ENCODE measurements at regions not wholly inside any gene's neighbourhood (a gene's known extent, or its start where the extent isn't known, plus 50 kb on each side); places are given as distances from the start of the nearest gene placed in this dataset.
A peak's percentile ranks its signal among the peaks of the same experiment; 100 is the strongest.

DNA sequence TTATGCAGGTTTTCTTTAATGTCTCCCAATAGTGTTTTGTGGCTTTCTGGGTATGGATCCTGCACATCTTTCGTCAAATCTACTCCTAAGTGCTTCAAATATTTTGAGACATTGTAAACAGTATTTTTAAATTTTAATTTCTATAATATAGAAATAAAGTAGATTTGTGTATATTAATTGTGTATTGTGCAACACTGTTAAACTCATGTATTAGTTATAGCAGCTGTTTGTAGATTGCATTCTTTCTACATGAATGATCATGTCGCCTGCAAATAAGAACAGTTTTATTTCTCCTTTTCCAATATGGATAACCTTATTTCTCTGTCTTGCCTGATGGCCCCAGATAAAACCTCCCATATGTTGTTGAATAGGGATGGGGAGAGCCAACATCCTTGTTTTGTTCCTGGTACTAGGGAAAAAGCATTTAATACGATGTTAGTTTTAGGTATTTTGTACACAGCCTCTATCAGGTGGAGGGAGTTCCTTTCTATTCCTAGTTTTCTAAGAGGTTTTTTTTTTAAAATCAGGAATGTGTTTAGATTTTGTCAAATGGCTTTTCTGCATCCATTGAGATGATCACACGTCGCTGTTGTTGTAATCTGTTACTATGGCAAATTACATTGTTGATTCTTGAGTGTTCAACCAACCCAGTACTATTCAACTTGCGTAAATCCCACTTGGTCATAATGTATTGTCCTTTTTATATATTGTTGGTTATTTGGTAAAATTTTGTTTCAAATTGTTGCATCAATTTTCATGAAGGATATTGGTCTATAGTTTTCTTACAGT, 71.1 kb upstream of the DGKG start:
- Mint-ChIP-seq H3K4me3 (no peak overlapping the region), H3K4me1 (no peaks in the 10 kb centered on the region), H3K27me3 (no peaks in the 10 kb centered on the region), H3K36me3 (ENCODE audit: low read depth) (no peaks in the 10 kb centered on the region), H3K9me3 (no peaks in the 10 kb centered on the region), H3K27ac (no peak overlapping the region)
- ChIA-PET CTCF (no interaction called here), POLR2A (no interaction called here)
- intact Hi-C loops (cut with micrococcal nuclease), result no loop called here
- TF ChIP-seq, protein P1, sequence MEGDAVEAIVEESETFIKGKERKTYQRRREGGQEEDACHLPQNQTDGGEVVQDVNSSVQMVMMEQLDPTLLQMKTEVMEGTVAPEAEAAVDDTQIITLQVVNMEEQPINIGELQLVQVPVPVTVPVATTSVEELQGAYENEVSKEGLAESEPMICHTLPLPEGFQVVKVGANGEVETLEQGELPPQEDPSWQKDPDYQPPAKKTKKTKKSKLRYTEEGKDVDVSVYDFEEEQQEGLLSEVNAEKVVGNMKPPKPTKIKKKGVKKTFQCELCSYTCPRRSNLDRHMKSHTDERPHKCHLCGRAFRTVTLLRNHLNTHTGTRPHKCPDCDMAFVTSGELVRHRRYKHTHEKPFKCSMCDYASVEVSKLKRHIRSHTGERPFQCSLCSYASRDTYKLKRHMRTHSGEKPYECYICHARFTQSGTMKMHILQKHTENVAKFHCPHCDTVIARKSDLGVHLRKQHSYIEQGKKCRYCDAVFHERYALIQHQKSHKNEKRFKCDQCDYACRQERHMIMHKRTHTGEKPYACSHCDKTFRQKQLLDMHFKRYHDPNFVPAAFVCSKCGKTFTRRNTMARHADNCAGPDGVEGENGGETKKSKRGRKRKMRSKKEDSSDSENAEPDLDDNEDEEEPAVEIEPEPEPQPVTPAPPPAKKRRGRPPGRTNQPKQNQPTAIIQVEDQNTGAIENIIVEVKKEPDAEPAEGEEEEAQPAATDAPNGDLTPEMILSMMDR (IDR thresholded peaks at IDR 0.05), result no peak
- no peak for ATAC-seq (ENCODE audit: low read depth)
- no peak for DNase-seq

DNA sequence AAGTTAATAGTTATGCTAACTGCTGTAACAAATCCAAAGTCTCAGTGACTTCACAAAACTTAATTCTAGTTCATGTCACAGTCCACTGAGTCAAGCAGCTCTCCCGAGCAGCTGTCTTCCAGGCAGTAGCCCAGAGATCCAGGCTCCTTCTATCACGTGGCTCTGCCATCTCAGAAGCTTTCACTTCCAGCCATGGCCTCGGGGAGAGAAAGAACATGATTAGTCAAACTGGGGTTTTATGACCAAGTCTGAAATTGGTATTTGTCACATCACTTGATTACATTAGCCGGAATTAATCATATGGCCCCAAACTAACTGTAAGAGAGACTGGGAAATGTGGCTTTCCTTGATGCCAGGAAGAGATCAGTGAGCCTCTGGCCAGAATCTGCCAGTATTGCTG, 70.2 kb upstream of the DGKG start:
- Mint-ChIP-seq H3K9me3 (no peaks in the 10 kb centered on the region), H3K27ac (no peak overlapping the region), H3K4me3 (no peak overlapping the region), H3K27me3 (no peaks in the 10 kb centered on the region), H3K4me1 (peaks cover 6% of the 10 kb centered on the region), H3K36me3 (ENCODE audit: low read depth) (no peaks in the 10 kb centered on the region)
- no peak for ATAC-seq (ENCODE audit: low read depth)
- POLR2A ChIA-PET, result no interaction called here
- DNase-seq, result no peak
- TF ChIP-seq, protein P1 (IDR thresholded peaks at IDR 0.05), result no peak
- CTCF ChIA-PET, result no interaction called here
- intact Hi-C loops (cut with micrococcal nuclease), result no loop called here

DNA sequence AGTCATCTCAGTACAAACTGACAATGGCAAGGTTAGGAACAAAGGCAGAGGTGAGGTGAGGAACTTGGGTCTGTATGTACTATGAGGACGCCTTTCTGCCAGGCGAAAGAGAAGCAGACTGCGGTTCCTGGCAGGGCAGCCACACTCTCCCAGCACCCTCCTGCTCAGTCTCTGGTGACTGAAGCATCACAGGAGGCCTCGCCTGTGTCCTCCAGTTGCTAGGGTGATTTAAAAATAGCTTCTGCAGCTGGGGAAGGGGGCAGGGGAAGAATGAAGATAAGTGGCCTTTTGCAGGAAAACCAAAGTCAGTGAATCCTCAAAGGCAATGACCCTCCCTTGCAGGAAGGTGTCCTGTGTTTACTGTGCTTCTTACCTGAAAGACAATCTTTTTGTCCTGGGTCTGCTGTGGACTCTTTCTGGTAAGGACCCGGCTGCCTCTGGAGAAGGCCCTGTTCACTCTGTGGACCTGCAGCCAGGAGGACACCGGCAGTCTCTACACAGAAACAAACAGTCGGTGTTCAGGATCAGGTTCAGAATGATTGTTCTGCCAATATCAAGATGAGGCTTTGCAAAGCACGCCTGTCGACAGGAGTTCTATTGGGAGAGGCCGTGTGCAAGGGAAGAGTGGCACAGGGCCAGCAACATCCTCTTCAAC, 65.7 kb upstream of the DGKG start:
- Mint-ChIP-seq H3K27me3 (no peaks in the 10 kb centered on the region), H3K9me3 (no peaks in the 10 kb centered on the region), H3K27ac (no peak overlapping the region), H3K4me1 (peaks cover 22% of the 10 kb centered on the region), H3K36me3 (ENCODE audit: low read depth) (no peaks in the 10 kb centered on the region), H3K4me3 (no peak overlapping the region)
- ATAC-seq (ENCODE audit: low read depth), result no peak
- intact Hi-C loops (cut with micrococcal nuclease), result loop anchor here (5.0 kb wide), 2 partner anchors 85 to 105 kb away; no protein-coding TSS in a partner anchor
- ChIA-PET POLR2A (no interaction called here), CTCF (no interaction called here)
- TF ChIP-seq, protein P1 (IDR thresholded peaks at IDR 0.05), result no peak
- no peak for DNase-seq

DNA sequence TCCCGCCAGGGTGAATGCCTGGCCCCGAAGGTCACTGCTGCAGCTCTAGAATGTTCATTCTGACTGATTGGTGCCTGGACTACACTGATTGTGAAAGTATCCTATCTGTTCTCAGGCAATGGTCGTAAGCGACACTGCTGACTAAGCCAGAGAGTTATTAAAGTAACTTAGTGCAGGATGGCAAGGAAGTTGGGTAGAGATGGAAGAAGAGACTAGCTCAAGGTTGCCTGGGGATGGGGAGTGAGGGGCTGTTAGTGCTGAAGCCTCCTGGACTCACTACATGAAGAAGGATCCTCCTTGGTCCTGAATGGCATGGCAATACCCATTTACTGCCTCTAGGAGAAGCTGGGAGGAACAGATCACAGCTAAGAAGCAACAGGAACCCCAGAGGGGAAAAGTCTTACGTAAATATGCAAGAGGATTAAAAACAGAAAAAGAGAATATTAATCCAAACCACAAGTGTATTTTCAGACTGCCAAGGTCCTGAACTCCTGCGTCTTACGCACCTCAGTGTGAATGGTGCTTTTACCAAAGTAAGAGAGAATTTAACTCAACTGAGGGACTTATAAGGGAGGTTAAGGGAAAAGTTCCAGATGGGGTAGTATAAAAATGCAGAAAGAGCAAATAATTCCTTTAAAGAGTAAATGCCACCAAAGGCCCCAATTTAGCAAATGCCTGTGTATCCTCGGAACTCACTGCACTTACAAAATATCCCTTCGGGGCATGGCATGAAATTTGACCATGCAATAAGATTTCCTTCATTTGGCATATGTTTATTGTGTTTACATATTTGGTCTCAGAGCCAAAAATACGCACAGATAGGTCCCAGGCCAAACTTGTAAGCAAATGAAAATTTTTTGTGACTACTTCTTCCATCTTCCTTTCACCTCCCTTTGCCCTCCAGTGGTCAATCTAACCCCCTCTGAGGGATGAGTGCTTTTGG, 64.0 kb upstream of the DGKG start:
- no peaks in the 10 kb centered on the region for H3K9me3 Mint-ChIP-seq
- H3K4me1 Mint-ChIP-seq, result peaks cover 22% of the 10 kb centered on the region
- peak; percentile 42 for ATAC-seq (ENCODE audit: low read depth)

More for the DNA sequence above, 64.0 kb upstream of the DGKG start:
- DNase-seq, result no peak
- ChIA-PET CTCF (no interaction called here), POLR2A (no interaction called here)
- Mint-ChIP-seq H3K4me3 (no peak overlapping the region), H3K27ac (no peak overlapping the region), H3K27me3 (no peaks in the 10 kb centered on the region), H3K36me3 (ENCODE audit: low read depth) (no peaks in the 10 kb centered on the region)
- intact Hi-C loops (cut with micrococcal nuclease), result loop anchor here (5.0 kb wide), 2 partner anchors 86 to 106 kb away; no protein-coding TSS in a partner anchor
- TF ChIP-seq, protein P1 (IDR thresholded peaks at IDR 0.05), result no peak
